Osteoblast (primary cell): ENCODE measurements at regions not wholly inside any gene's neighbourhood (a gene's known extent, or its start where the extent isn't known, plus 50 kb on each side); places are given as distances from the start of the nearest gene placed in this dataset.

Experiments
- DNase-seq: peaks from one replicate; pipeline ENCODE4 v3.0.0; 2011; ENCODE audit warnings: low spot score, mixed read lengths; ENCODE audit not compliant: insufficient read length; ENCODE audit errors: missing footprints
- H2AFZ ChIP-seq: 2 replicates; pipeline ENCODE4 v1.6.0; 2011; ENCODE audit warnings: mild to moderate bottlenecking, low read length
- H3K27ac ChIP-seq: 2 replicates; pipeline ENCODE4 v1.5.1; 2011; ENCODE audit warnings: mild to moderate bottlenecking, low read depth, low read length, moderate library complexity
- H3K27me3 ChIP-seq: 2 replicates; pipeline ENCODE4 v1.6.0; 2012; ENCODE audit warnings: mild to moderate bottlenecking, control low read depth, inconsistent platforms, low read length, moderate library complexity; ENCODE audit not compliant: insufficient read depth
- H3K36me3 ChIP-seq: 2 replicates; pipeline ENCODE4 v1.5.1; 2011; ENCODE audit warnings: mild to moderate bottlenecking, low read length, control low read depth, moderate library complexity; ENCODE audit not compliant: insufficient read depth
- H3K4me1 ChIP-seq: 2 replicates; pipeline ENCODE4 v1.5.1; 2011; ENCODE audit warnings: mild to moderate bottlenecking, low read length, control low read depth, moderate library complexity; ENCODE audit not compliant: insufficient read depth
- H3K4me2 ChIP-seq: 2 replicates; pipeline ENCODE4 v1.6.0; 2011; ENCODE audit warnings: mild to moderate bottlenecking, low read length; ENCODE audit not compliant: insufficient read depth
- H3K4me3 ChIP-seq: fragments of 200-600 bp; sonication (generic); 3 replicates; pipeline ENCODE4 v1.5.1; 2012; ENCODE audit warnings: mild to moderate bottlenecking, low read length, inconsistent platforms; ENCODE audit not compliant: insufficient read depth
- H3K79me2 ChIP-seq: 2 replicates; pipeline ENCODE4 v1.6.0; 2012; ENCODE audit warnings: mild to moderate bottlenecking, low read length, control low read depth, inconsistent platforms; ENCODE audit not compliant: insufficient read depth
- H3K9me3 ChIP-seq: 2 replicates; pipeline ENCODE4 v1.5.1; 2011; ENCODE audit warnings: low read depth, low read length, control low read depth
- H4K20me1 ChIP-seq: 2 replicates; pipeline ENCODE4 v1.6.0; 2012; ENCODE audit warnings: mild to moderate bottlenecking, low read length, control low read depth; ENCODE audit not compliant: insufficient read depth
- TF ChIP-seq, protein P1 (sequence below): IDR thresholded peaks from 2 replicates; pipeline ENCODE4 v1.5.1; 2011; ENCODE audit warnings: mild to moderate bottlenecking, low read depth, low read length, moderate library complexity; ENCODE audit errors: extremely low read depth

DNA sequence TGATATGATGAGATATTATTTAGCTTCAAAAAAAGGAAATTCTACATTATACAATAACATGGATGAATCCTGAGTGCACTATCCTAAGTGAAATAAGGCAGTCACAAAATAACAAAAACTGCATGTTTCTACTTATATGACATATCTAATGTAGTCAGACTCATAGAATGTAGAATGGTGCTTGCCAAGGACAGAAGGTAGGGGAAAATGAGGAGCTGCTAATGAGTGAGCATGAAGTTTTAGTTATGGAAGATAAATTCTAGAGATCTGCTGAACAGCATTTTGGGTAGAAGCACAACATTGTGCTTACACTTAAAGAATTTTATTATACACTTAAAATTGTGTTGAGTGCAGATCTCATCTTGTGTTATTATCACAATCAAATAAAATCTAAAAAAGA is 812.4 kb downstream of the KCTD16 start:
- H3K79me2 ChIP-seq: no peaks in the 10 kb centered on the region
- no peak overlapping the region for H3K4me2 ChIP-seq
- no peak overlapping the region for H3K4me3 ChIP-seq
- no peak overlapping the region for H2AFZ ChIP-seq
- TF ChIP-seq, protein P1, sequence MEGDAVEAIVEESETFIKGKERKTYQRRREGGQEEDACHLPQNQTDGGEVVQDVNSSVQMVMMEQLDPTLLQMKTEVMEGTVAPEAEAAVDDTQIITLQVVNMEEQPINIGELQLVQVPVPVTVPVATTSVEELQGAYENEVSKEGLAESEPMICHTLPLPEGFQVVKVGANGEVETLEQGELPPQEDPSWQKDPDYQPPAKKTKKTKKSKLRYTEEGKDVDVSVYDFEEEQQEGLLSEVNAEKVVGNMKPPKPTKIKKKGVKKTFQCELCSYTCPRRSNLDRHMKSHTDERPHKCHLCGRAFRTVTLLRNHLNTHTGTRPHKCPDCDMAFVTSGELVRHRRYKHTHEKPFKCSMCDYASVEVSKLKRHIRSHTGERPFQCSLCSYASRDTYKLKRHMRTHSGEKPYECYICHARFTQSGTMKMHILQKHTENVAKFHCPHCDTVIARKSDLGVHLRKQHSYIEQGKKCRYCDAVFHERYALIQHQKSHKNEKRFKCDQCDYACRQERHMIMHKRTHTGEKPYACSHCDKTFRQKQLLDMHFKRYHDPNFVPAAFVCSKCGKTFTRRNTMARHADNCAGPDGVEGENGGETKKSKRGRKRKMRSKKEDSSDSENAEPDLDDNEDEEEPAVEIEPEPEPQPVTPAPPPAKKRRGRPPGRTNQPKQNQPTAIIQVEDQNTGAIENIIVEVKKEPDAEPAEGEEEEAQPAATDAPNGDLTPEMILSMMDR: no peak
- no peak overlapping the region for H3K27ac ChIP-seq
- H3K9me3 ChIP-seq: no peaks in the 10 kb centered on the region
- H3K36me3 ChIP-seq: no peaks in the 10 kb centered on the region
- H4K20me1 ChIP-seq: no peaks in the 10 kb centered on the region
- H3K4me1 ChIP-seq: no peaks in the 10 kb centered on the region
- DNase-seq: no peak
- no peaks in the 10 kb centered on the region for H3K27me3 ChIP-seq

GRCh38 chr5:144979516-144980264 is 809.0 kb downstream of the KCTD16 start:
- no peak overlapping the region for H3K27ac ChIP-seq
- no peaks in the 10 kb centered on the region for H4K20me1 ChIP-seq
- H2AFZ ChIP-seq: no peak overlapping the region
- H3K79me2 ChIP-seq: no peaks in the 10 kb centered on the region
- H3K4me2 ChIP-seq: no peak overlapping the region
- no peak overlapping the region for H3K4me3 ChIP-seq
- no peaks in the 10 kb centered on the region for H3K36me3 ChIP-seq
- TF ChIP-seq, protein P1: no peak
- H3K4me1 ChIP-seq: no peaks in the 10 kb centered on the region
- H3K9me3 ChIP-seq: no peaks in the 10 kb centered on the region
- no peaks in the 10 kb centered on the region for H3K27me3 ChIP-seq
- DNase-seq: no peak

GRCh38 chr5:144972317-144972716 is 801.6 kb downstream of the KCTD16 start:
- H3K4me3 ChIP-seq: no peak overlapping the region
- H3K27me3 ChIP-seq: no peaks in the 10 kb centered on the region
- H3K27ac ChIP-seq: no peak overlapping the region
- H3K4me2 ChIP-seq: no peak overlapping the region
- no peak overlapping the region for H2AFZ ChIP-seq
- H3K4me1 ChIP-seq: no peaks in the 10 kb centered on the region
- TF ChIP-seq, protein P1: no peak
- H4K20me1 ChIP-seq: no peaks in the 10 kb centered on the region
- H3K36me3 ChIP-seq: no peaks in the 10 kb centered on the region
- no peaks in the 10 kb centered on the region for H3K9me3 ChIP-seq
- DNase-seq: no peak
- no peaks in the 10 kb centered on the region for H3K79me2 ChIP-seq

GRCh38 chr5:144971108-144971850 is 800.6 kb downstream of the KCTD16 start:
- Histone ChIP-seq H4K20me1 (no peaks in the 10 kb centered on the region), H3K27ac (no peak overlapping the region), H3K36me3 (no peaks in the 10 kb centered on the region), H2AFZ (no peak overlapping the region), H3K9me3 (no peaks in the 10 kb centered on the region), H3K4me2 (no peak overlapping the region), H3K4me3 (no peak overlapping the region), H3K79me2 (no peaks in the 10 kb centered on the region), H3K4me1 (no peaks in the 10 kb centered on the region), H3K27me3 (no peaks in the 10 kb centered on the region)
- DNase-seq: no peak
- TF ChIP-seq, protein P1: no peak
